OCI-LY7 (cell line): ENCODE measurements at regions not wholly inside any gene's neighbourhood (a gene's known extent, or its start where the extent isn't known, plus 50 kb on each side); places are given as distances from the start of the nearest gene placed in this dataset.

Experiments used
- EZH2phosphoT487 ChIP-seq: fragments of 200-600 bp; sonication (generic); IDR thresholded peaks from 2 replicates; pipeline ENCODE4 v1.6.1; 2018; ENCODE audit warnings: low read depth, borderline replicate concordance, mild to moderate bottlenecking, mixed run types, antibody characterized with exemption, low read length, moderate library complexity, mixed read lengths
- TF ChIP-seq, protein P1 (sequence below): fragments of 200-600 bp; sonication (generic); conservative IDR thresholded peaks from 2 replicates; pipeline ENCODE4 v1.5.1; 2014; ENCODE audit warnings: mild to moderate bottlenecking, antibody characterized with exemption, low read length, moderate library complexity, mixed read lengths

DNA sequence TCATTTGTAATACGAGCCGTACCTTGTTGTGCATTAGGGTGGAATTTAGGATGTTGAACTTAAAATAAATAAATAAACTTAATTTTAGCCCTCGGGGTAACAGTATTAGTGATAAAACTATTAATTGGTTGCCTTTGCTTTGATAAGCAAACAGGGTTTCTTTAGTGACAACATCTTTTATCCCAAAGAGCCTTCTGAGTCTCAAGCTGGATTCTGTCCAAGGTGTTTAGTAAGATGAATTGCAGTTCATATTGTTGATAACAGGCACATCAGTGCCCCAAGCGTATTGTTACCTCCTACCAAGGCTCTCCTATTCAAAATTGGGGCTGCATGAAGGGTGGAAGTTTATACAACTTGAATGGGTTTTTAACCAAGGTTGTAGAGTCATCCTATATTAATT is 144.4 kb upstream of the CELF2 start:
- TF ChIP-seq, protein P1, sequence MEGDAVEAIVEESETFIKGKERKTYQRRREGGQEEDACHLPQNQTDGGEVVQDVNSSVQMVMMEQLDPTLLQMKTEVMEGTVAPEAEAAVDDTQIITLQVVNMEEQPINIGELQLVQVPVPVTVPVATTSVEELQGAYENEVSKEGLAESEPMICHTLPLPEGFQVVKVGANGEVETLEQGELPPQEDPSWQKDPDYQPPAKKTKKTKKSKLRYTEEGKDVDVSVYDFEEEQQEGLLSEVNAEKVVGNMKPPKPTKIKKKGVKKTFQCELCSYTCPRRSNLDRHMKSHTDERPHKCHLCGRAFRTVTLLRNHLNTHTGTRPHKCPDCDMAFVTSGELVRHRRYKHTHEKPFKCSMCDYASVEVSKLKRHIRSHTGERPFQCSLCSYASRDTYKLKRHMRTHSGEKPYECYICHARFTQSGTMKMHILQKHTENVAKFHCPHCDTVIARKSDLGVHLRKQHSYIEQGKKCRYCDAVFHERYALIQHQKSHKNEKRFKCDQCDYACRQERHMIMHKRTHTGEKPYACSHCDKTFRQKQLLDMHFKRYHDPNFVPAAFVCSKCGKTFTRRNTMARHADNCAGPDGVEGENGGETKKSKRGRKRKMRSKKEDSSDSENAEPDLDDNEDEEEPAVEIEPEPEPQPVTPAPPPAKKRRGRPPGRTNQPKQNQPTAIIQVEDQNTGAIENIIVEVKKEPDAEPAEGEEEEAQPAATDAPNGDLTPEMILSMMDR, result no peak
- no peak for TF ChIP-seq EZH2phosphoT487
